Renal cortex interstitium (tissue), 11 donors: ENCODE measurements at regions not wholly inside any gene's neighbourhood (a gene's known extent, or its start where the extent isn't known, plus 50 kb on each side); places are given as distances from the start of the nearest gene placed in this dataset.

Experiments
- DNase-seq, 11 donors: peaks; one replicate each; pipeline ENCODE4 v3.0.0-alpha.2; 2013; ENCODE audit warnings: low read depth in 9 of 11, low spot score in 4 of 11; ENCODE audit errors: extremely low read depth in 1 of 11

DNA sequence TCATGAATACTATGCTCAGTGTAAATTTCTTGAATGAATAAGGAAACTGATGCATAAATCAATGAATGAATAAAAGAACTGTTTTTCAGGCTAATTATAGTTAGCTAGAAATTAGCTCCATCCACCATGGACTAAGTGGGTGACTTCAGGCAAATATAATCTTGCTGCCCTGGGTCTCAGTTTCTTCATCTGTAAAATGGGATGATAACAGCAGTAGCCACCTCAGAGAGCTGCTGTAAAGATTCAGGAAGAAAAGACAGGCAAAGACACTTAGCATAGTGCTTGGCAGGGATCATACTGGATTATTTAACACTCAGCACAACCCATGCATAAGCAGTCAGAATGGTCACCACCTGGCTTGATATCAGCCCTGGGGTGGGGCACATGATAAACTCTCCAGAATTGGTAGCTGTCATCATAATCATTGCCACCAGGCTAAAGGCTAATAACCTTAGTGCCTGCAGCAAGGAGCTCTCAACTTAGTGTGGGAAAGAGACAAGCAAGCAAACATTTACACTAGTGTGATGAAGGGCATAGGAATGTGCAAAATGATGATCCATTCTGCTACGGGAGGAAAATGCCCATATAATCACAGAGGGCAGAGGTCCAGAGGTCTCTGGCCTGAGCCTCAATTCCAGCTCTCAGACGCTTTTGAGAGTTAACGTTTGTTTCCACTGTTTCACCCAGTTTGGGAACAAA, 234.7 kb upstream of the TBX3 start:
- DNase-seq = no peak

DNA sequence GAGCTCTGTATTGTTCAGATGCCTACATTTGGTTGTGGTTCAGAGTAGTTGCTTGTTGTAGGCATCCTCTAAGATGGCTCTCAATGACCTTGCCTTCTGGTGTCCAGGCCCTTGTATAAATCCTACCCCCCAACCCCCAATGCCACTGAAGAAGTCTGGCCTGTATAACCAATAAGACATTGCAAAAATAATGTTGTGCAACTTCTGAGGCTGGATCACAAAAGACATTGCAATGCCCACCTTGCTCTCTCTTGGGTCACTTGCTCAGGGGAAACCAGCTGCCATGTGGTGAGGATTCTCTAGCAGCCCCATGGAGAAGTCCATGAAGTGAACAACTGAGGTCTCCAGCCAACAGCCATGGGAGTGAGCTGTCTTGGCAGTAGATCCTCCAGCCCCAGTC, 234.0 kb upstream of the TBX3 start:
- no peak for DNase-seq

DNA sequence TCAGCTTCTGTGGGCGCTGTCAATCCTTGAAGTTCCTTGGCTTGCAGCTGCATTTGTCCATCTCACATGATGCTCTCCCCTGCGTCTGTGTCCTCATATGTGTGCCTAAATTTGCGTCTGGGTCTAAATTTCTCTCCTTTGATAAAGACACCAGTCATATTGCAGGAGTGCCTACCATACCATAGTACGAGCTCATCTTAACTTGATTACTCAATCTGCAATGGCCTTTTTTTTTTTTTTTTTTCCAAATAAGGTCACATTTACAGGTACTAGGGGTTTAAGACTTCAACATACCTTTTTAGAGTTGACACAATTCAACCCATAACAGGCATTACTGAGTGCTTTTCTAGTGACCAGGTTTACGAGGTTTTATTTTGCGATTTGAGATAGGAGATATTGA, 233.3 kb upstream of the TBX3 start:
- no peak for DNase-seq

DNA sequence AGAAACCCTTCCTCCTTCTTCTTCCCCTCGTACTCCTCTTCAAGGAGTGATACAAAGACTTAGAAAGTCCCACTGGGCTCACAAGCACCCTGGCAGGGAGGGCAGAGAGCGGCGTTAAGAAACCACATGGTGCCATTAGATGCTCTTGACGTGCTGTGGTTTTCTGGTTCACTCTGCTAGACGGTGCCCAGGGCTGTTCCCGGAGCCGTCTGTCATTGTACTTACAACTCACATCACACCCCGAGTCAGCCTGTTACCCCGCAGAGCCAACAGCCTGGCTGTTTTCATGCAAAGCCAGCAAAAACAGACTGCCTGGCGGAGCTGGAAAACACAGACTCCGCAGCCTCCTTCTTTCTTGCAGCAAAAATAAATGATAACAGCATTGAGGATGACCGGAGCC, 232.6 kb upstream of the TBX3 start:
- DNase-seq = no peak

DNA sequence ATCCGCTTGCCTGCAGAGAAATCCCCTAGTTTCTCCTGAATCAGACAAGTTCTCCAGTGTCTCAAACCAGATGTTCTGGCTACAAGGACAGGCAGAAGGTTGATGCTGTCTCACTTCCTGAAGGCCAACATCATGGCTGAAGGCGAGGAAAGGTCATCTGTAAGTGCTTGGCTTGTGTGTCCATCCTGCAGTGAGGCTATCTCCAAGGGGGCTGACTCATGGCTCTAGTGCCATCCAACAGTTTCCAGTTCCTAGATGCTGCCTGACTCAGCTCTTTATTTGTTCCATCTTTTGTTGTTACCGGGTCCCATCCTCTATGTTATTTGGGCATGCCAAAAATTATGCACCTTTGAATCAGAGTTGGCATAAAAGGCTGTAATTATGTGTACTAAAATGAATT, 232.1 kb upstream of the TBX3 start:
- no peak for DNase-seq

DNA sequence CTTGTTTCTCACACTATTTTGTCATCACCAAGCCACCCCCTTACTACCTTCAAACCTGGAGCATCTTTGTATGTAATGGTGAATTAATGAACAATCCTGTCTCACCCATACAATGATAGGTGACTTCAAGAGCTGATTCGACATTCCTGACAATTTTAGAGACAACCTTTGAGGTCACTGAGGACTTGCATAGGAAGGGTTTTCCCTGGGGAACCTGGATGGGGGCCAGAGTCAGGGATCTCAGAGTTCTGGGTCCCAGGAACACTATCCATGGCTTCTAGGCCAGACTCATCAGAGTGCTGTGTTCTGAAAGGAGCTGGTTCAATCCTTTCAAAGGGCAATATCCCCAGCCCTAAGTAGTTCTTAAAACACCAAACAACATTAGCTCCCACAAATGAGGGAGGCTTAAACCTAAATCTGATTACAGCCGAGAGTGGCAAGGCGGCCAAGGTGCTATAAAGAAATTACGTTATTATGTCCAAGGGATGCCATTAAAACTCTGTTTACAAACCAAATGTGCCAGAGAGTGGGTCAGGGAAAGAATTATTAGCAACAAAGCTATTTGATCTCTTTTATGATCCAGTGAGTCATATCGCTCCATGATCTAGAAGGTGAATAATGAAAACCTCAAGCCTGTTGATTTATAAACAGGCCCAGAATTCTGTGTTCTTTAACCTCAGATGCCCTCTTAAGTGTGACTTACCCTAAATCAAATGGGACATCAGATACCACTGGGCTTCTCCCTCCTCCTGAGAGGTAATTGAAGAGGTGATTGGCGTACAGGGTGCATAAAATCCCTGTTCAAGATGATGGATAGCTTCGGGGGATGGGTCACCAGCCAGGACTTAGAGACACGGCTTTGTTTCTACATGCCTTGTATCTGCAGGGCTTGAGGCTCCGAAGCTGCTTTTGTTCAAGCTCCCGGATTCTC, 230.2 kb upstream of the TBX3 start:
- DNase-seq = peak in 9 of 11 donors; percentile 25 to 75 (median 41)

DNA sequence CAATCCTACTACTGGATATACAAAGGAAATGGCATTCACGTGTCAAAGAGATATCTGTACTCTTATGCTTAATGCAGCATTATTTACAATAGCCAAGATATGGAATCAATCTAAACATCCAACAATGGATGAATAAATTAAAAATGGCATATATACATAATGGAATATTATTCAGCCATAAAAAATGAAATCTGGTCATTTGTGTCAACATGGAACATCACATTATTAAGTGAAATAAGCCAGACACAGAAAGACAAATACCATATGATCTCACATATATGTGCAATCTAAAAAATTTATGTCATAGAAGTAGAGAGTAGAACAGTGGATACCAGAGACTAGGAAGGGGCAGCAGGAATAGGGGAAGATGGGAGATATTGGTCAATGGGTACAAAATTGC, 228.8 kb upstream of the TBX3 start:
- DNase-seq = no peak

DNA sequence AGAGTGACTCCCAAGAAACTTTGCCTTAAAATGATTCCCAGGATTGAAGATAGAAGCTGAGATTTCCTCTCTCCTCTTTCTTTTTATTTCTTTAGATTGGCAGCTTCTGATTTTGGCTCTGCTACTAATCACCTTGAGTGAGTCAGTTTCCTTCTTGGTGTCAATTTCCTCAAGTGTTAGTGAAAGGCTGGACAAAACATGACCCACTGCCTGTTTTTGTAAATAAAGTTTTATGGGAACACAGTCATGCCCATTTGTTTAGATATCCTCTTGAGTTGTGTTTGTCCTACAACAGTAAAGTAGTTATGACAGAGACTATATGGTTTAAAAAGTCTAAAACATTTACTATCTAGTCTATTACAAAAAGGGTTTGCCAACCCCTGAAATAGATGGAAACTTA, 227.2 kb upstream of the TBX3 start:
- no peak for DNase-seq

DNA sequence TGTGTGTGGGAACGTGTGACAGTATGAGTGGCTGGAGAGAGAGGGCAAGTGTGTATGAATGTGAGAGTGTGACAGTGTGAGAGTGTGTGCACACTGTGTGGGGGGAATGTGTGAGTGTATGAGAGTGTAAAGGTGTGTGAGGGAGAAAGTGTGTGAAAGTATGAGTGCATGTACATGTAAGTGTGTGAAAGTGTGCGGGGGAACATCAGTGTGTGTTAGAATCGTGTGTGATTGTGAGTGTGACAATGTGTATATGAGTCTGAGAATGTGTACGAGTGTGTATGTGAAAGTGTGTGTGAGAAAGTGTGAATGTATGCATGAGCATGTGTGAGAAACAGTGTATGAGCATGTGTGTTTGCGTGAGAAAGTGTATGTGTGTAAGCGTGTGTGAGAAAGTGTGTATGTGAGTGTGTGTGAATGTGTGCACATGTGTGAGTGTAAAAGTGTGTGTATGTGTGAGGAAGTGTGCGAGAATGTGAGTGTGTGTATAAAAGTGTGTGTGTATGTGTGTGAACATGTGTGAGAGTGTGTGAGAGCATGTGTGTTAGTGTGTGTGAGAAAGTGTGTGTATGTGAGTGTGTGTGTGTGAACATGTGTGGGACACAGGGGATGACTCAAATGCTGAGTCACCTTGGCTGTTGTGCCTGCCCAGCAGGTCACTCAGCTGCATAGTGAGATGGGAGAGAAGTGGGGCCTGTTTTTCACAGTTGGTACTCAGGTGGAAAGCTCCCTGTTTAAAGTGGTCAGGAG, 220.5 kb upstream of the TBX3 start:
- DNase-seq = no peak

DNA sequence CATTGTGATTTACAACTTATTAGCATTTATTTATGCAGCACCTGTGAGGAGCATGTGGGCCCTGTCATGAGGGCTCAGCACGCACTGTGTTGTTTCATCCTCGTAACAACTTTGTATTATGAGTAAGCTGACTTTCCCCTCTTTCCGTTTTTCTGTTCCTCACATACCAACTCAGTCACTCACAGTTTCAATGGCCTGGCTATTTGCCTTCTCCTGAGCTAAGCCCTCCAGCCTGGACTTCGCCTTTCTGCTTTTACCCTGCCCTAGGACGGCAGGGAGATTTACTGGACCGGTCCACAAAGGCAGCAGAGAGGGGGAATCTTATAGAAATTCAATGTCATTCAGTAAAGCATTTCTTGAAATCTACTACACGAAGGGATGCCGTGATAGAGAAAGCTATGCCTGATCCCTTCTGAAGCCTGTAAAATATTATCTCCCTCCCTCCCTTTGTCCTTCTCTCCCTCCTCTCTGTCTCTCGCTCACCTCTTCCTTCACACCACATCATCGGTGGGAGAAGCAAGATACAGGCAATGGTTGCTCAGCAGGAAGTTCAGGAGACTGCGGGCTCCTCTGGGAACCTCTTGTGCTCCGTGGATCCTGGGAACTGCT, 219.2 kb upstream of the TBX3 start:
- DNase-seq = no peak

DNA sequence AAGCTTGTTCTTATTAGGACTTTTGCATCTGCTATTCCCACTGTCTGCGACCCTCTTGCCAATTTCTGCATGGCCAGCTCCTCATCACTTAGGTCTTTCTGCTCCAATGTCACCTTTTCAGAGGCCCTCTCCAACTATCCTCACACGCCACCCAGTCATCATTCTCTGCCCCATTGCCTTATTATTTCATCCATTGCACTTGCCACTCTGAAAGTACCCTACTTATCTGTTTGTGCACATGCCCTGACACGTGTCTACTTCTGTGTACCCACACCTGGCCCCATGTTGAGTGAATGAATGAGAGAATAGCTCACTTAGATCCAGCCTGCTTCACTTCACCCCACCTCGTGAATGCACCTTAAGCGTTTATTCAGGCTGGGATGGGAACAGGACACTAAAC, 218.7 kb upstream of the TBX3 start:
- DNase-seq = no peak

DNA sequence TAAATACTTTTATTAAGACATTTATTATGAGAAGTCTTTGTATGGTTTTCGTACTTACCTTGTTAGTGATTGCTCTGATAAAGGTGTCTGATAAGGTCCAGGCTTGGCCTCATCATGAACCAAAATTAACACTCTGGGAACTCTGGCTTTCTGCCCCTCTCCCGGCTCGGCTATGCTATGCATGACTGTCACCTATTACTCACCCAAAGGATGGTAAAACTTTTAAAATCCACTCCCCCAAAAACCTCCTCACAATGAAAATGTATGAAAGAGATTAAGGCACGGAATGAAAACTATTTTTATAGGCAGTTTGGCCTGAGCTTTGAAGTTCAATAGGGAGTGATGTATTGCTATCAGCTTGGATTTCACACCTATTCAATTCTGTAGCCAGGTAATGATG, 217.3 kb upstream of the TBX3 start:
- no peak for DNase-seq

DNA sequence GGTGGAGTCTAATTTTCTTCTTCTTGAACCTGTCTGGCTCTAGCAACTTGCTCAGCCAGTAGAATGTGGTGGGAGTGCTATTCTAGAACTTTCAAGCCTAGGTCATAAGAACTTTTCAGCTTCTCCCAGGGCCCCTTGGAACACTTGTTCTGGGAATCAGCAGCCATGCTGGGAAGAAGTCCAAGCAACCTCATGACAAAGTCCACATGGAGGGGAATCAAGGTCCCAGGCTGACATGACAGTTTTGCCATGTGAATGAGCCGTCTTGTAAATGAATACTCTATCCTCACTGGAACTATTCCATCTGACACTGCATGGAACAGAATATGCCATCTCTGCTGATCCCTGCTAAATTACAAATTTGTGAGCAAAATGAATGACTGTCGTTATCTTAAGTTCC, 214.2 kb upstream of the TBX3 start:
- DNase-seq = no peak

DNA sequence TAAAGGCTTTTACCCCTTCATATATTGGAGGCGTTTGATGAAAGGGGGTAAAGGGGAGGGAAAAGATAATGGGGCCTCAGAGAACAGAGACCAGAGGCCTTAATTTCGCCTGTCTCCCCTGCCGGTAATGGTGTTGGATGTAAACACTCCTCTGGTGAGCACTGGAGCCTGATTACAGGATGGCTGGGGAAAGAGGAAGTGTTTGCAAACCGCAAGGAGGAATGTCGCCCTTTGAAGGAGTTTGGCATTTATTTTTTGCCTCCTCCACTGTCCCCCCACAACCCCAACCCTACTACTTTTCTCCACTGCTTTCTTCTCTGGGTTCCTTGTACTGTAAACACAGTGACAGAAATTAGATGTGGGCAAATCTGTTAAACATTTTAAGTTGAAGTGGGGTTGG, 211.9 kb upstream of the TBX3 start:
- no peak for DNase-seq

DNA sequence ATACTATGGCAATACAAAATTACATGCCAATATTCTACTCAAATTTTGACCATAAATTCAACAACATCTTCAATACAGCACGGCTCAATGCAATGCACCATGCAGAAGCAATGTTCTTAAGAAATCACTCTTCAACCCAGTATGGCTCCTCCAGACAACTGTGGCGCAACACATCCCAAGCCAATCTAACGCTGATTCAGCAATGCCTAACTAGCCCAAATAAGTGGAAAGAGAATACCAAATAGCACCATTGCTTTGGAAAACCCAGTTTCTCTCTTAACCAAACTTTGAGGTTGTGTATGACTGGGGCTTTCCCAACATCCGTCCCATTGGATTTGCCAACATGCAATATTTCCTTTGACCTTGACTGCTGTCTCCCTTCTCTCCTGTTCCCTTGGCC, 211.1 kb upstream of the TBX3 start:
- DNase-seq = no peak

DNA sequence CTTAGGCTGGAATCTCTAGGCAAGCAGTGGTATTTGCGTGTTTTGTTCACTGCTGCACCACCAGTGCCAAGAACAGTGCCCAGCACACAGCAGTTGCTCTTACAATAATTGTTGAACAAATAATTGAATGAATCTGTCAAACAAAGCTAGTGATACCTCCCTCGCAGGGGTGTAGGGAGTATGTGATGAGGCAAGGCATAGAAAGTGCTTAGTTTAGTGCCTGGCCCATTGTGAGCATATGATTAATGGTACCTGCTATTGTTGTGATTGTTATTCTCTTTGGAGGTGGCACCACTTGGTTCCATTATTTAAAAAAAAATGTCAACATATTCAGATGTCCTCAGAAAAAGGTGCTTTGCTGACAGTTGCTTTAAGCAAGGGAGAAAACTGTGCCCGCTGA, 210.1 kb upstream of the TBX3 start:
- no peak for DNase-seq

DNA sequence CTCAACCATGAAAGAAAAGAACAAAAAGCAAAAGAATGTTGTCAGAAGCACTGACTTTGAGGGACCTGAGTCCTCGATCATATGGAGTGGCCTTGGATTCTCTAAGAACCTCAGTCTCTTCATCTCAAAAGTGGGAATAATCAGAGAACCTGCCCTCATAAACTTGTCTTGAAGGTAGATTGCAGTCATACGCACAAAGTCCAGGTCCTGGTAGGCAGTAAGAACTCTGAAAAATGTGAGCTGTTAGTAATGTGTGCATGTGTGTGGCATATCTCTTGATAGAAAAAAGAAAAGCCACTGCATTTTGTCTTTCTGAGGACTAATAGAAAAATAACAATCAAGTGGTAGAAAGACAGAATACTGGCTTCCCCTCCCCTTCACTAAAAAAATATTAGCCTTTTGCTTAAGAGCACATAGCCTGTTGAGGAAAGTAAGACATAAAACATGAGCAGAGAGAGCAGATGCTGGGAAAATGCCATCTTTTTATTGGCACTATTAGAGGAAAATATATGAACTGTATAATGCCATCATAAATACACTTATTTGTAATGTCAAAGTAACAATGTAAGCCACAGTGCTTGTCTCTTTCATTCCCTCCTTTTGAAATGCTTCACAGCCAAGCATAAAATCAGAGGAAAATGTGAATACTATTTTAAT, 205.1 kb upstream of the TBX3 start:
- no peak for DNase-seq

DNA sequence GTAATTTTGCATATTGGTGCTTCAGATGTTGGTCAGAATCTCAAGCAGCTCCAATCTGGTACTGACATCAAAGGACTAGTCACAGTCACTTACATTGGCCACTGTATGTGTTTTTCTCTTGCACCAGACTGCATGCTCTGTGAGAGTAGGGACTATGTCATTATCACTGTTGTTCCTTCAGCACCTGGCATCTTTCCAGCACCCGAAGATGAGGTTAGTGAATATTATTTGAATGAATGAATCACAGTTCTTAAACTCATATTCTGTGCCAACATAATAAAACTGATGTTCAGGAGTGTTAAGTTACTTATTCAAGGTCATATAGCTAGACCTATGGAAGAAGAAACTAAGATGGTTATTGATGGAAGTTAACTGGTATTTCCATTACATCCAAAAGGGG, 204.5 kb upstream of the TBX3 start:
- no peak for DNase-seq

DNA sequence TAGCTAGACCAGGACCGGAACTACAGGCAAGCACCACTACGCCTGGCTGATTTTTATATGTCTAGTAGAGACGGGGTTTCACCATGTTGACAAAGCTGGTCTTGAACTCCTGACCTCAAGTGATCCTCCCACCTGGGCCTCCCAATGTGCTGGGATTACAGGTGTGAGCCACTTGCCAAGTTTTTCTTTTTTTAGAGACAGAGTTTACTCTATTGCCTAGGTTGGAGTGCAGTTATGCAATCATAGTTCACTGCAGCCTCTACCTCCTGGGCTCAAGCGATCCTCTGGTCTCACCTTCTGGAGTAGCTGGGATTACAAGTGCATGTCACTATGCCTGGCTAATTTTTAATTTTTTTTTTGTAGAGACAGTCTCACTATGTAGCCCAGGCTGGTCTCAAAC, 201.5 kb upstream of the TBX3 start:
- no peak for DNase-seq
